Aorta (tissue), 5 donors: ENCODE measurements at regions not wholly inside any gene's neighbourhood (a gene's known extent, or its start where the extent isn't known, plus 50 kb on each side); places are given as distances from the start of the nearest gene placed in this dataset.

Experiments used
- ATAC-seq: fragments of 200-7000 bp; cut with Tn5 transposase; one replicate; pipeline ENCODE4 v1.9.1; 2022; ENCODE audit warnings: moderate library complexity; ENCODE audit not compliant: low FRiP score
- DNase-seq, 2 donors: peaks; one replicate each; pipeline ENCODE4 v3.0.0-alpha.2; 2020
- H3K27ac ChIP-seq, 2 donors: one replicate each; pipeline ENCODE4 v1.5.1; 2013; ENCODE audit warnings: low read length in 2 of 2, mild to moderate bottlenecking in 2 of 2, moderate library complexity in 2 of 2, control low read depth in 1 of 2, inconsistent platforms in 1 of 2, low read depth in 1 of 2
- H3K27me3 ChIP-seq, 2 donors: one replicate each; pipeline ENCODE4 v1.6.1; 2013; ENCODE audit warnings: control low read depth in 1 of 2, low read length in 1 of 2, mild to moderate bottlenecking in 1 of 2, moderate library complexity in 1 of 2; ENCODE audit not compliant: insufficient read depth in 2 of 2, control insufficient read depth in 1 of 2
- H3K36me3 ChIP-seq, 2 donors: one replicate each; pipeline ENCODE4 v1.6.1; 2013; ENCODE audit warnings: control low read depth in 1 of 2, low read length in 1 of 2, mild to moderate bottlenecking in 1 of 2; ENCODE audit not compliant: insufficient read depth in 2 of 2, control insufficient read depth in 1 of 2
- H3K4me1 ChIP-seq, 2 donors: one replicate each; pipeline ENCODE4 v1.6.1; 2013; ENCODE audit warnings: low read length in 2 of 2, control low read depth in 1 of 2, mild to moderate bottlenecking in 1 of 2, moderate library complexity in 1 of 2; ENCODE audit not compliant: insufficient read depth in 2 of 2, control insufficient read depth in 1 of 2
- H3K4me3 ChIP-seq, 2 donors: one replicate each; pipeline ENCODE4 v1.5.1; 2013; ENCODE audit warnings: low read length in 2 of 2, control low read depth in 1 of 2, mild to moderate bottlenecking in 1 of 2
- H3K9me3 ChIP-seq: one replicate; pipeline ENCODE4 v1.6.1; 2013; ENCODE audit warnings: mild to moderate bottlenecking, low read length; ENCODE audit not compliant: control insufficient read depth
- WGBS, 2 donors: extraction: QIAGEN DNeasy Blood & Tissue Kit; methylation state at CpG; one replicate each; pipeline ENCODE4 v1.1.7; 2013; 5-methylcytosine and 5-hydroxymethylcytosine counted together
- intact Hi-C, 2 donors: fragments of 100-400 bp; cut with DNase I; formaldehyde crosslinking; loops; one replicate each; pipeline versions ENCODE4 v1.14.2 to v1.15.0; 2022
- donor health status: healthy with polysubstance abuse.
- donor health status: Bipolar disorder and iron deficiency.
- donor health status: DM: no; HTN: no; CAD: no.
- donor health status: DM: no; HTN: no; CAD: no.
- donor health status: DM: yes; HTN: yes; CAD: no.

GRCh38 chr2:45311559-45311958, 299.5 kb downstream of the SRBD1 start:
- Histone ChIP-seq H3K27me3 (no peaks in the 10 kb centered on the region), H3K4me3 (no peak overlapping the region), H3K9me3 (no peaks in the 10 kb centered on the region), H3K4me1 (no peaks in the 10 kb centered on the region), H3K36me3 (no peaks in the 10 kb centered on the region), H3K27ac (no peak overlapping the region)
- no peak for ATAC-seq
- 82 to 97% methylated on average over 2 of the region's 2 CpGs for WGBS, 2 donors
- intact Hi-C loops = no loop called here
- DNase-seq = no peak

DNA sequence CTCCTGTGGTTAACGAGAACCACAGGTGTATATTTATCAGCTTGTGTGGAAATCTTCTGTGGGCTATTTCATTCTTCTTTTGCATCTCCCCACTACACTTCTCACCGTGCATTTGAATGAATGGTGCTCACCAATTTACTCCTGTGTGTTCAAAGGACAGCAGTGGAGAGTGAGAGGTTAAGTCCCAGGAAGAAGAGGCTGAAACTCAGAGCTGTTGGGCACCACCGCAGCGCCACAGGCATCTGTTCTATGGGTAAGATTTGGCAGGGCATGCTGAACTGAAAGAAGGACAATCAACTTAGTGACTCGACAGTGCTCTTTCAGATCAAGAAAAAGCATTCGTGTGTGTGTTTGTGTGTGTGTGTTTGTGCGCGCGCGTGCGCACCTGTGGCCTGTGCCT, 297.9 kb upstream of the SIX2 start:
- Histone ChIP-seq H3K27me3 (no peaks in the 10 kb centered on the region), H3K36me3 (no peaks in the 10 kb centered on the region), H3K9me3 (no peaks in the 10 kb centered on the region), H3K4me3 (no peak overlapping the region), H3K4me1 (no peaks in the 10 kb centered on the region), H3K27ac (no peak overlapping the region)
- 92 to 93% methylated on average over 11 of the region's 11 CpGs for WGBS, 2 donors
- no peak for DNase-seq
- intact Hi-C loops = no loop called here
- no peak for ATAC-seq

GRCh38 chr2:45305599-45305998, 296.3 kb upstream of the SIX2 start:
- Histone ChIP-seq H3K4me3 (no peak overlapping the region), H3K27ac (no peak overlapping the region), H3K9me3 (no peaks in the 10 kb centered on the region), H3K36me3 (no peaks in the 10 kb centered on the region), H3K4me1 (no peaks in the 10 kb centered on the region), H3K27me3 (no peaks in the 10 kb centered on the region)
- DNase-seq = no peak
- WGBS, 2 donors = 89 to 92% methylated on average over 3 of the region's 3 CpGs
- ATAC-seq = no peak
- intact Hi-C loops = no loop called here

DNA sequence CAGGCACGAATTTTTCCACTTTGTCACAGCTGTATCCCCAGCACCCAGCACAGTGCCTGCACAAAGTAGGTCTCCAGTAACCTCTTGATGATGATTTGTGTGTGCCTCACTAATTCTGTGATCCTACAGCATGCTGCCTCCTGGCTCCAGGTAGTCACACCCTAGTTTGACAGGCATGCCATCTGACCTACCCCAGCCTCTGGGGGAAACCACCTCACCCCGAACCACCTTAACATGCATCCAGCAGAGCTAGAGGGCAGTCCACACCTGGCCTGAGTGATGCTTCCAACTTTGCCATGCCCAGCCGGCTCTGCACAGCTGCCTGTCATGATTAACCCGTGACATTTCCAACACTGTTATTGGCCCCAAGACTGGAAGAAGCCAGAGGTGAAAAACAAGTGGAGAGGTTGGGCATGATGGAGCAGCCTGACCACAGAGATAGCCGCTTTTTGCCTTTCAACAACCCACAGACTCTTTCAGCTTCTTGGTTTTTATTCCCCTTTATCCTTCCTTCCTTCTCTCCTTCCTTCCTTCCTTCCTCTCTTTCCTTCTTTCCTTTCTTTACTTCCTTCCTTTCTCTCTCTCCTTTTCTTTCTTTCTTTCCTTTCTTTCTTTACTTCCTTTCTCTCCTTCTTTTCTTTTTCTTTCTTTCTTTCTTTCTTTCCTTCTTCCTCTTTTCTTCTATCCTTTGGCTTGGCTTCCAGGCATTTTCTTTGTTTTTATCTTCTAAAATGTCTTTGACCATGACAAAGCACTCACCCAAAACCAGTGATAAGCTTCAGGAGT, 294.4 kb upstream of the SIX2 start:
- H3K4me3 ChIP-seq = no peak overlapping the region
- H3K27me3 ChIP-seq = no peaks in the 10 kb centered on the region
- H3K9me3 ChIP-seq = no peaks in the 10 kb centered on the region
- DNase-seq = no peak
- H3K4me1 ChIP-seq = no peaks in the 10 kb centered on the region
- no peaks in the 10 kb centered on the region for H3K36me3 ChIP-seq
- ATAC-seq = no peak
- H3K27ac ChIP-seq = no peak overlapping the region
- intact Hi-C loops = no loop called here
- 90 to 91% methylated on average over 5 of the region's 5 CpGs for WGBS, 2 donors

DNA sequence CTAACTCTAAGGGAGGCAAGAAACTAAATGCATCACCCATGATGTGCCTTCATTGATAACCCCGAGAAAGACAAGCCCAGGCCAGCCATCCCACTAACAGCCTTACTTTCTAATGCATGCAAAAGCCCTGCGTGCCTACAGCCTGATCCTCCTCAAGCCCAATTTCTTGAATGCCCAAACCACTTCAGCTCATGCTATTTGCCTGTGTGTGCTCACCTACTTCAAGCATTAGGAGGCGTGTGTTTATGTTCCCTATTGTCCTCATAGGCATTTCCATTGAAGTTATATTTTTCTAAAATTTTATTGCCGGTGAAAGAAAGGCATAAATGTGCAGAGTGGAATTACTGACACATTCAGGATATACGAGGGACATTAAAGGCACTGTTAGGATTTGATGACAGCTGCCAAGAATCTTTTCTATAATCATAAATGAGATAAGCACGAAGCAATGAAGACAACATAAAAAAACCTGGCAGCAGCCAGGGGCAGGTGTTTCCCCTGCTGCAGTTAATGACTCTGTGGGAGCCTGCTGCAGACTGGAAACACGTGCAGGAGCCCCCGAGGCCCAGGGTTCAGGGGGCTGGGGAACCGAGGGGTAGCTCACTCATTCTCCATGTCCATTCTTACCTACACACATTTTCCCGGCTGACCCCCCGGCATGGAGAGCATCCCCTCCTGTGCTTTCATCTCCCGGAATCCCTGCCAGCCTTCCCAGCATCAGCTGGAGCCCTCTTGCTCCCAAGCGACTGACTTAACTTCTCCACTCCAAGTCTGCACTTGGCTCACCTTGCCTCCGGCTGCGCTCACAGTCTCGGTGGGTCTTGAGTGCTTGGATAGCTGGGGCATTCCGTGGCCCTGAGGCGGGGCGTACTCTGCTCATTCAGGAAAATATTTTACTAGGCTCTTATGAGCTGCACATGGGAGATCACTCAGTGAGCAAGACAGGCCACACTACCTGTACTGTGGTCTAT, 292.3 kb upstream of the SIX2 start:
- intact Hi-C loops = no loop called here
- WGBS, 2 donors = 87 to 89% methylated on average over 19 of the region's 19 CpGs
- DNase-seq (no peak), ATAC-seq (no peak)
- no peaks in the 10 kb centered on the region for H3K27me3 ChIP-seq
- no peak overlapping the region for H3K27ac ChIP-seq
- no peaks in the 10 kb centered on the region for H3K9me3 ChIP-seq
- no peaks in the 10 kb centered on the region for H3K4me1 ChIP-seq
- H3K36me3 ChIP-seq = no peaks in the 10 kb centered on the region
- H3K4me3 ChIP-seq = no peak overlapping the region

GRCh38 chr2:45300026-45300750, 290.9 kb upstream of the SIX2 start:
- H3K36me3 ChIP-seq = no peaks in the 10 kb centered on the region
- H3K27me3 ChIP-seq = no peaks in the 10 kb centered on the region
- no peaks in the 10 kb centered on the region for H3K4me1 ChIP-seq
- 90 to 96% methylated on average over 4 of the region's 4 CpGs for whole genome bisulfite sequencing, 2 donors
- ATAC-seq (no peak), DNase-seq (no peak)
- intact Hi-C loops = no loop called here
- H3K27ac ChIP-seq = no peak overlapping the region
- no peaks in the 10 kb centered on the region for H3K9me3 ChIP-seq
- H3K4me3 ChIP-seq = no peak overlapping the region

GRCh38 chr2:45299361-45299760, 290.1 kb upstream of the SIX2 start:
- Histone ChIP-seq H3K4me3 (no peak overlapping the region), H3K9me3 (no peaks in the 10 kb centered on the region), H3K27me3 (no peaks in the 10 kb centered on the region), H3K36me3 (no peaks in the 10 kb centered on the region), H3K4me1 (peaks cover 0 to 3% of the 10 kb centered on the region in 2 donors), H3K27ac (no peak overlapping the region)
- intact Hi-C loops = no loop called here
- WGBS, 2 donors = 94 to 96% methylated on average over 4 of the region's 4 CpGs
- DNase-seq = no peak
- no peak for ATAC-seq

DNA sequence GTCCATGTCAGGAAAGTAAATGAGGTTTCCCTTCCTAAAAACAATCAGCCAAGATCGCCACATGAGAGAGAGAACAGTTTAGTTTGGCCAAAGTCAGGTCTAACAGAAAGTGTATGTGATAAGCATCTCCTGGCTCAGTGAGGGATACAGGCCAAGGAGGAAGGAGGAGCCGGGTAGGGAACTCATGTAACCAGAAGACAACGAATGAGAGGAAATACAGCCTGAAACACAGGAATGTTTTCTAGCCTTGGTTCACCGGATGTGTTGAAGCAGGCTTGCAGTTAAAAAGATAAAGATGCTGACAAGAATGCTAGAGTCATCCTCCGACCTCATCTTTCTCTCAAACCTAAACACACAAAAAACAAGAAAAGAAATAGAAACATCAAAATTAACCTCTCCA, 283.9 kb upstream of the SIX2 start:
- DNase-seq (no peak), ATAC-seq (no peak)
- no peak overlapping the region for H3K27ac ChIP-seq
- WGBS, 2 donors = 8 to 13% methylated on average over 5 of the region's 5 CpGs
- peaks cover 0 to 3% of the 10 kb centered on the region in 2 donors for H3K4me1 ChIP-seq
- no peaks in the 10 kb centered on the region for H3K36me3 ChIP-seq
- H3K27me3 ChIP-seq = no peaks in the 10 kb centered on the region
- intact Hi-C loops = no loop called here
- no peaks in the 10 kb centered on the region for H3K9me3 ChIP-seq
- H3K4me3 ChIP-seq = no peak overlapping the region
